ENCODE measurements at regions not wholly inside any gene's neighbourhood (a gene's known extent, or its start where the extent isn't known, plus 50 kb on each side); places are given as distances from the start of the nearest gene placed in this dataset.

DNA sequence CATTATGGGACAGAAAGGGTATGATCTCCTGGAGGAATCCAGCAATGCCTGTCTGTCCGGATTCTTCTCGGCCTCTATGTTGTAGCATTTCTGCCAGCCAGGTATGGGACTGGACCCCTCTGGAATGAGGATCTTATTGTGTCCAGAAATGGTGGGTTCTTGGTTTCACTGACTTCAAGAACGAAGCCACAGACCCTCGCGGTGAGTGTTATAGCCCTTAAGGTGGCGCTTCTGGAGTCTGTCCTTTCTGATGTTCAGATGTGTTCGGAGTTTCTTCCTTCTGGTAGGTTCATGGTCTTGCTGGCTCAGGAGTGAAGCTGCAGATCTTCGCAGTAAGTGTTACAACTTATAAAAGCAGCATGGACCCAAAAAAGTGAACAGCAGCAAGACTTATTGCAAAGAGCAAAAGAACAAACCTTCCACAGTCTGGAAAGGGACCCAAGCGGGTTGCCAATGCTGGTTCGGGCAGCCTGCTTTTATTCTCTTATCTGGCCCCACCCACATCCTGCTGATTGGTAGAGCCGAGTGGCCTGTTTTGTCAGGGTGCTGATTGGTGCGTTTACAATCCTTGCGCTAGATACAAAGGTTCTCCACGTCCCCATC lies 62.3 kb upstream of the IER3 start:
- 94% methylated on average over 14 of the region's 14 CpGs for whole genome bisulfite sequencing

GRCh38 chr6:30804333-30804732 lies 60.0 kb upstream of the IER3 start:
- no peaks in the 10 kb centered on the region for H3K36me3 ChIP-seq (ENCODE audit: control insufficient read depth in 1 of 2, insufficient read depth in 2 of 2, low read depth in 1 of 2, low read length in 2 of 2)
- no peak overlapping the region for H4K91ac ChIP-seq (ENCODE audit: low read length)
- no peak overlapping the region for H3K18ac ChIP-seq (ENCODE audit: low read depth in 1 of 2, low read length in 2 of 2)
- DNase-seq = no peak
- peak overlapping the region; percentile 3 for H2BK15ac ChIP-seq (ENCODE audit: low read depth, poor library complexity, severe bottlenecking)
- no peaks in the 10 kb centered on the region for H3K9me3 ChIP-seq (ENCODE audit: control insufficient read depth, low read length)
- no peak overlapping the region for H4K8ac ChIP-seq (ENCODE audit: low read length)
- H2BK5ac ChIP-seq (ENCODE audit: low read depth, low read length, poor library complexity, severe bottlenecking) = peak overlapping the region; percentile 61
- no peak overlapping the region for H3K4ac ChIP-seq (ENCODE audit: low read depth in 1 of 2, low read length in 2 of 2)
- no peaks in the 10 kb centered on the region for H3K79me1 ChIP-seq (replicated peaks; ENCODE audit: low read length, poor library complexity, severe bottlenecking)
- H3K4me1 ChIP-seq (ENCODE audit: control insufficient read depth, insufficient read depth, low read depth, low read length) = peaks cover 7% of the 10 kb centered on the region
- H3K27ac ChIP-seq (ENCODE audit: low read length, poor library complexity, severe bottlenecking) = peak overlapping the region; percentile 50
- no peak overlapping the region for H3K14ac ChIP-seq (ENCODE audit: low read length in 2 of 2)
- WGBS = no CpG with 5 or more reads among the region's 1 CpG
- no peak overlapping the region for H2AFZ ChIP-seq (ENCODE audit: low read depth, low read length)
- H3K4me3 ChIP-seq (ENCODE audit: insufficient read depth in 1 of 2, low read depth in 1 of 2, low read length in 2 of 2) = no peak overlapping the region
- H3K23ac ChIP-seq (ENCODE audit: low read length in 2 of 2) = no peak overlapping the region
- peak overlapping the region; percentile 90 for H2AK5ac ChIP-seq (ENCODE audit: low read length, severe bottlenecking)
- no peak overlapping the region for H3K4me2 ChIP-seq (ENCODE audit: low read length, poor library complexity, severe bottlenecking)
- no peak overlapping the region for H2BK120ac ChIP-seq (ENCODE audit: low read depth, low read length)
- H2BK12ac ChIP-seq (ENCODE audit: low read length in 2 of 2) = peak overlapping the region in 1 of 2 experiments; percentile 18
- no peak overlapping the region for H3K9ac ChIP-seq (ENCODE audit: low read length)
- H3K27me3 ChIP-seq (ENCODE audit: control insufficient read depth in 1 of 2, insufficient read depth in 1 of 2, low read length in 2 of 2) = no peaks in the 10 kb centered on the region

More for the DNA sequence above, 62.3 kb upstream of the IER3 start:
- Histone ChIP-seq H3K4me3 (ENCODE audit: insufficient read depth in 1 of 2, low read depth in 1 of 2, low read length in 2 of 2) (no peak overlapping the region), H4K91ac (ENCODE audit: low read length) (no peak overlapping the region), H3K4me2 (ENCODE audit: low read length, poor library complexity, severe bottlenecking) (no peak overlapping the region), H2BK5ac (ENCODE audit: low read depth, low read length, poor library complexity, severe bottlenecking) (no peak overlapping the region), H2BK120ac (ENCODE audit: low read depth, low read length) (no peak overlapping the region), H3K4me1 (ENCODE audit: control insufficient read depth, insufficient read depth, low read depth, low read length) (peaks cover 9% of the 10 kb centered on the region), H3K14ac (ENCODE audit: low read length in 2 of 2) (no peak overlapping the region), H2AK5ac (ENCODE audit: low read length, severe bottlenecking) (no peak overlapping the region), H3K9me3 (ENCODE audit: control insufficient read depth, low read length) (no peaks in the 10 kb centered on the region), H2BK15ac (ENCODE audit: low read depth, poor library complexity, severe bottlenecking) (no peak overlapping the region), H3K9ac (ENCODE audit: low read length) (no peak overlapping the region), H3K36me3 (ENCODE audit: control insufficient read depth in 1 of 2, insufficient read depth in 2 of 2, low read depth in 1 of 2, low read length in 2 of 2) (no peaks in the 10 kb centered on the region), H2BK12ac (ENCODE audit: low read length in 2 of 2) (no peak overlapping the region), H3K23ac (ENCODE audit: low read length in 2 of 2) (no peak overlapping the region), H3K18ac (ENCODE audit: low read depth in 1 of 2, low read length in 2 of 2) (no peak overlapping the region), H3K27me3 (ENCODE audit: control insufficient read depth in 1 of 2, insufficient read depth in 1 of 2, low read length in 2 of 2) (no peaks in the 10 kb centered on the region), H3K79me1 (replicated peaks; ENCODE audit: low read length, poor library complexity, severe bottlenecking) (no peaks in the 10 kb centered on the region), H3K4ac (ENCODE audit: low read depth in 1 of 2, low read length in 2 of 2) (no peak overlapping the region), H2AFZ (ENCODE audit: low read depth, low read length) (no peak overlapping the region), H4K8ac (ENCODE audit: low read length) (no peak overlapping the region), H3K27ac (ENCODE audit: low read length, poor library complexity, severe bottlenecking) (no peak overlapping the region)
- no peak for DNase-seq

DNA sequence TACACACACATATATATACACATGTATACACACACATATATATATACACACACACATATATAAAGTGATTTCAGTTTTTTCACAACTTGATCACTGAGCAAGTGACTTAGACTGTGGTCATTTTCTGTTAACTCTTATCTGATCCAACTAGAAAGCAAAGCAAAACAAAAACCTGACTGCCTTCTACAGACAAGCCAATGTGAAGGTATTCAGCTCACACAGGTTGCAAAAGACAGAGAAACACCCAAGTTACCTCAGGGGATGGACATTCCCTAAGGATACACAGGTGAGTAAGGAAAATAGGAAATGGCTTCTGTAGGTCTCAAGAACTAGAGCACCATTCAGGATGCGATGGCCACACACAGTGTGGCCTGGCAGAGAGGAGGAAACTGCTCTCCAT lies 58.4 kb upstream of the IER3 start:
- 83% methylated on average over 1 of the region's 1 CpG for WGBS
- no peak overlapping the region for H2AFZ ChIP-seq (ENCODE audit: low read depth, low read length)
- no peak overlapping the region for H3K4me3 ChIP-seq (ENCODE audit: insufficient read depth in 1 of 2, low read depth in 1 of 2, low read length in 2 of 2)
- H2BK120ac ChIP-seq (ENCODE audit: low read depth, low read length) = no peak overlapping the region
- no peaks in the 10 kb centered on the region for H3K9me3 ChIP-seq (ENCODE audit: control insufficient read depth, low read length)
- peak overlapping the region; percentile 62 to 65 for H3K18ac ChIP-seq (ENCODE audit: low read depth in 1 of 2, low read length in 2 of 2)
- no peak overlapping the region for H2BK5ac ChIP-seq (ENCODE audit: low read depth, low read length, poor library complexity, severe bottlenecking)
- no peaks in the 10 kb centered on the region for H3K27me3 ChIP-seq (ENCODE audit: control insufficient read depth in 1 of 2, insufficient read depth in 1 of 2, low read length in 2 of 2)
- no peak overlapping the region for H2BK15ac ChIP-seq (ENCODE audit: low read depth, poor library complexity, severe bottlenecking)
- no peak overlapping the region for H4K8ac ChIP-seq (ENCODE audit: low read length)
- no peak for DNase-seq
- H3K4me2 ChIP-seq (ENCODE audit: low read length, poor library complexity, severe bottlenecking) = no peak overlapping the region
- H3K4ac ChIP-seq (ENCODE audit: low read depth in 1 of 2, low read length in 2 of 2) = peak overlapping the region in 1 of 2 experiments; percentile 26
- no peaks in the 10 kb centered on the region for H3K79me1 ChIP-seq (replicated peaks; ENCODE audit: low read length, poor library complexity, severe bottlenecking)
- no peak overlapping the region for H3K23ac ChIP-seq (ENCODE audit: low read length in 2 of 2)
- H3K14ac ChIP-seq (ENCODE audit: low read length in 2 of 2) = no peak overlapping the region
- peak overlapping the region; percentile 86 for H2AK5ac ChIP-seq (ENCODE audit: low read length, severe bottlenecking)
- H3K27ac ChIP-seq (ENCODE audit: low read length, poor library complexity, severe bottlenecking) = no peak overlapping the region
- no peak overlapping the region for H3K9ac ChIP-seq (ENCODE audit: low read length)
- peak overlapping the region in 1 of 2 experiments; percentile 81 for H2BK12ac ChIP-seq (ENCODE audit: low read length in 2 of 2)
- H3K4me1 ChIP-seq (ENCODE audit: control insufficient read depth, insufficient read depth, low read depth, low read length) = peaks cover 7% of the 10 kb centered on the region
- H3K36me3 ChIP-seq (ENCODE audit: control insufficient read depth in 1 of 2, insufficient read depth in 2 of 2, low read depth in 1 of 2, low read length in 2 of 2) = no peaks in the 10 kb centered on the region
- no peak overlapping the region for H4K91ac ChIP-seq (ENCODE audit: low read length)

DNA sequence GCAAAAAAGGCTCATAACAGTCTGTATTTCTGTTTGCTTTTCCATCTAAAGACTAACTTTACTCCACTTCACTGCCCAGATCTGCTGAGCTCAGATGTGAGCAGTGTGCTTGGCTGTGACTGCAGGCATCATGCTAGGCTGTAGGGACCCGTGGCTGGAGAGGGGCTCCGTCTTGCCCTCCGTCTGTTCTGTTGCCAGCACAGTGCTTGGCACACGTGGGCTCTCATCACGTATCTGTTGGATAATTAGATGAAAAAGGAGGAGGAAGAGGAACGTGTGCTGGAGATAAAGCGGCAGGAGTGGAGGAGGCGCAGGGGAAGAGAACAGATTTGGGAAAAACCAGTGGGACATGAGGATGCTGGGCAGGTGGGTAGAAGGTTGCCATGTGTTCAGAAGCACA lies 57.6 kb upstream of the IER3 start:
- no peak overlapping the region for H4K91ac ChIP-seq (ENCODE audit: low read length)
- H2AFZ ChIP-seq (ENCODE audit: low read depth, low read length) = no peak overlapping the region
- H2BK15ac ChIP-seq (ENCODE audit: low read depth, poor library complexity, severe bottlenecking) = peak overlapping the region; percentile 19
- H3K9ac ChIP-seq (ENCODE audit: low read length) = no peak overlapping the region
- H3K27me3 ChIP-seq (ENCODE audit: control insufficient read depth in 1 of 2, insufficient read depth in 1 of 2, low read length in 2 of 2) = no peaks in the 10 kb centered on the region
- H2AK5ac ChIP-seq (ENCODE audit: low read length, severe bottlenecking) = peak overlapping the region; percentile 72
- no peak overlapping the region for H4K8ac ChIP-seq (ENCODE audit: low read length)
- no peaks in the 10 kb centered on the region for H3K9me3 ChIP-seq (ENCODE audit: control insufficient read depth, low read length)
- H3K18ac ChIP-seq (ENCODE audit: low read depth in 1 of 2, low read length in 2 of 2) = peak overlapping the region in 1 of 2 experiments; percentile 25
- no peak overlapping the region for H2BK5ac ChIP-seq (ENCODE audit: low read depth, low read length, poor library complexity, severe bottlenecking)
- no peak overlapping the region for H3K23ac ChIP-seq (ENCODE audit: low read length in 2 of 2)
- H2BK120ac ChIP-seq (ENCODE audit: low read depth, low read length) = no peak overlapping the region
- H3K14ac ChIP-seq (ENCODE audit: low read length in 2 of 2) = peak overlapping the region in 1 of 2 experiments; percentile 19
- H3K4me1 ChIP-seq (ENCODE audit: control insufficient read depth, insufficient read depth, low read depth, low read length) = peaks cover 7% of the 10 kb centered on the region
- H3K4me3 ChIP-seq (ENCODE audit: insufficient read depth in 1 of 2, low read depth in 1 of 2, low read length in 2 of 2) = no peak overlapping the region
- no peaks in the 10 kb centered on the region for H3K36me3 ChIP-seq (ENCODE audit: control insufficient read depth in 1 of 2, insufficient read depth in 2 of 2, low read depth in 1 of 2, low read length in 2 of 2)
- WGBS = 89% methylated on average over 8 of the region's 8 CpGs
- H3K4ac ChIP-seq (ENCODE audit: low read depth in 1 of 2, low read length in 2 of 2) = no peak overlapping the region
- no peak for DNase-seq
- peak overlapping the region in 1 of 2 experiments; percentile 90 for H2BK12ac ChIP-seq (ENCODE audit: low read length in 2 of 2)
- no peak overlapping the region for H3K4me2 ChIP-seq (ENCODE audit: low read length, poor library complexity, severe bottlenecking)
- H3K79me1 ChIP-seq (replicated peaks; ENCODE audit: low read length, poor library complexity, severe bottlenecking) = no peaks in the 10 kb centered on the region
- no peak overlapping the region for H3K27ac ChIP-seq (ENCODE audit: low read length, poor library complexity, severe bottlenecking)

All from mesenchymal stem cell (in vitro differentiated cells and primary cell).